Islet of Langerhans (tissue), 1 donor: ENCODE measurements at regions not wholly inside any gene's neighbourhood (a gene's known extent, or its start where the extent isn't known, plus 50 kb on each side); places are given as distances from the start of the nearest gene placed in this dataset.
"Not testable (repeated sequence)": the region's sequence is repeated elsewhere in the genome, so short reads cannot be mapped to it uniquely, and the experiment has no call there.

Source experiments
- FAIRE-seq: peaks from one replicate; lab custom pipeline; 2011; peaks lifted over from hg19 to GRCh38; lab: Jason Lieb, UNC

- no peak for FAIRE-seq
Observed at GRCh38 chr2:133624551-133624950, 56.3 kb upstream of the NCKAP5 start.

- FAIRE-seq: no peak
Observed at GRCh38 chr2:133627741-133628140, 59.5 kb upstream of the NCKAP5 start.

- no peak for FAIRE-seq
Observed at GRCh38 chr2:133633309-133633708, 65.0 kb upstream of the NCKAP5 start.

- FAIRE-seq: no peak
Observed at GRCh38 chr2:133633881-133634409, 65.7 kb upstream of the NCKAP5 start.

- FAIRE-seq: no peak
Observed at GRCh38 chr2:133635131-133635530, 66.9 kb upstream of the NCKAP5 start.

GRCh38 chr2:133636287-133636686 is 68.0 kb upstream of the NCKAP5 start:
- FAIRE-seq: no peak

GRCh38 chr2:133640103-133640502 is 71.8 kb upstream of the NCKAP5 start:
- no peak for FAIRE-seq

- no peak for FAIRE-seq
Observed at GRCh38 chr2:133641497-133641896, 73.2 kb upstream of the NCKAP5 start.

- FAIRE-seq: no peak
Observed at GRCh38 chr2:133641942-133642725, 73.9 kb upstream of the NCKAP5 start.

GRCh38 chr2:133642791-133643191 is 74.5 kb upstream of the NCKAP5 start:
- FAIRE-seq: no peak

- no peak for FAIRE-seq
Observed at GRCh38 chr2:133643863-133644262, 75.6 kb upstream of the NCKAP5 start.

- FAIRE-seq: no peak
Observed at GRCh38 chr2:133644846-133645245, 76.6 kb upstream of the NCKAP5 start.

- FAIRE-seq: not testable (repeated sequence)
Observed at GRCh38 chr2:133647386-133647785, 79.1 kb upstream of the NCKAP5 start.

GRCh38 chr2:133651861-133652260 is 83.6 kb upstream of the NCKAP5 start:
- no peak for FAIRE-seq

GRCh38 chr2:133652398-133652797 is 84.1 kb upstream of the NCKAP5 start:
- FAIRE-seq: no peak

GRCh38 chr2:133653056-133653455 is 84.8 kb upstream of the NCKAP5 start:
- no peak for FAIRE-seq

GRCh38 chr2:133654949-133655348 is 86.7 kb upstream of the NCKAP5 start:
- no peak for FAIRE-seq

- FAIRE-seq: no peak
Observed at GRCh38 chr2:133655610-133656009, 87.3 kb upstream of the NCKAP5 start.

- FAIRE-seq: no peak
Observed at GRCh38 chr2:133657591-133657990, 89.3 kb upstream of the NCKAP5 start.

- no peak for FAIRE-seq
Observed at GRCh38 chr2:133658020-133658903, 90.0 kb upstream of the NCKAP5 start.

GRCh38 chr2:133660510-133660909 is 92.2 kb upstream of the NCKAP5 start:
- no peak for FAIRE-seq

- FAIRE-seq: no peak
Observed at GRCh38 chr2:133661392-133661791, 93.1 kb upstream of the NCKAP5 start.

GRCh38 chr2:133666621-133667020 is 98.4 kb upstream of the NCKAP5 start:
- no peak for FAIRE-seq
